Suprapubic skin (tissue), 4 donors: ENCODE measurements at regions not wholly inside any gene's neighbourhood (a gene's known extent, or its start where the extent isn't known, plus 50 kb on each side); places are given as distances from the start of the nearest gene placed in this dataset.

Source experiments
- POLR2A ChIP-seq, 2 donors: fragments of 450-650 bp; IDR thresholded peaks; one replicate each; pipeline ENCODE4 v1.6.1; 2017; ENCODE audit warnings: antibody characterized with exemption in 2 of 2, mild to moderate bottlenecking in 2 of 2, moderate library complexity in 2 of 2
- POLR2AphosphoS5 ChIP-seq, 3 donors: sonication (generic); formaldehyde crosslinking; IDR thresholded peaks; one replicate each; pipeline ENCODE4 v1.6.1; 2017; ENCODE audit warnings: antibody characterized with exemption in 3 of 3
- TF ChIP-seq, protein P1 (sequence below), 2 donors: fragments of 200-600 bp in 1 of 2; fragments of 450-650 bp in 1 of 2; sonication (generic) in 1 of 2; IDR thresholded peaks; one replicate each; pipeline ENCODE4 v1.5.1; 2016 to 2019; ENCODE audit warnings: antibody characterized with exemption in 2 of 2, mild to moderate bottlenecking in 1 of 2, moderate library complexity in 1 of 2

DNA sequence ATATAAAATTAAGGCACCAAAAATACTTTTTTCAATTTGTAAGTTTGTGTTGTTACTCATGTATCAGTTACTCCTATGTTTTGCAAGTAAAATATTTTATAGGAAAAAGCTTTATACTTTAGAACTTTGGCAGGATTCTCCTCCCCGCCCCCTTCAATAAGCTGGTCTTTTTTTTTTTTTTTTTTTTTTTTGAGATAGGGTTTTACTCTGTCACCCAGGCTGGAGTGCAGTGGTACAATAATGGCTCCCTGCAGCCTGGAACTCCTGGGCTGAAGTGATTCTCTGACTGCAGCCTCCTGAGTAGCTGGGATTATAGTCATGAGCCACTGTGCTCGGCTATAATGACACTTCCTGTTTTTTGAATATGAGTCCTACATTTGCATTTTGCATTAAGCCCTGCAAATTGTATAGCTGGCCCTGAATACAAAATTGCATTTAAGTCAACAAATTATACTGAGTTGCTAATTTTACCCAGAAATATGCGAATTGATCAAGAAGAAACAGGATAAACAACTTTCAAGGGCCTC is 192.9 kb downstream of the PIK3R1 start:
- TF ChIP-seq, protein P1, sequence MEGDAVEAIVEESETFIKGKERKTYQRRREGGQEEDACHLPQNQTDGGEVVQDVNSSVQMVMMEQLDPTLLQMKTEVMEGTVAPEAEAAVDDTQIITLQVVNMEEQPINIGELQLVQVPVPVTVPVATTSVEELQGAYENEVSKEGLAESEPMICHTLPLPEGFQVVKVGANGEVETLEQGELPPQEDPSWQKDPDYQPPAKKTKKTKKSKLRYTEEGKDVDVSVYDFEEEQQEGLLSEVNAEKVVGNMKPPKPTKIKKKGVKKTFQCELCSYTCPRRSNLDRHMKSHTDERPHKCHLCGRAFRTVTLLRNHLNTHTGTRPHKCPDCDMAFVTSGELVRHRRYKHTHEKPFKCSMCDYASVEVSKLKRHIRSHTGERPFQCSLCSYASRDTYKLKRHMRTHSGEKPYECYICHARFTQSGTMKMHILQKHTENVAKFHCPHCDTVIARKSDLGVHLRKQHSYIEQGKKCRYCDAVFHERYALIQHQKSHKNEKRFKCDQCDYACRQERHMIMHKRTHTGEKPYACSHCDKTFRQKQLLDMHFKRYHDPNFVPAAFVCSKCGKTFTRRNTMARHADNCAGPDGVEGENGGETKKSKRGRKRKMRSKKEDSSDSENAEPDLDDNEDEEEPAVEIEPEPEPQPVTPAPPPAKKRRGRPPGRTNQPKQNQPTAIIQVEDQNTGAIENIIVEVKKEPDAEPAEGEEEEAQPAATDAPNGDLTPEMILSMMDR (IDR thresholded peaks at IDR 0.05) = no peak
- TF ChIP-seq POLR2A (IDR thresholded peaks at IDR 0.05) = no peak
- no peak for TF ChIP-seq POLR2AphosphoS5 (IDR thresholded peaks at IDR 0.05)
